ENCODE measurements at regions not wholly inside any gene's neighbourhood (a gene's known extent, or its start where the extent isn't known, plus 50 kb on each side); places are given as distances from the start of the nearest gene placed in this dataset.

GRCh38 chr12:14186193-14186502 lies 179.3 kb upstream of the ATF7IP start:
- H3K4me3 ChIP-seq (ENCODE audit: low read depth in 1 of 3, low read length in 3 of 3): no peak overlapping the region

GRCh38 chr12:14187002-14187401 lies 178.5 kb upstream of the ATF7IP start:
- Histone ChIP-seq H3K9ac (ENCODE audit: low read depth in 1 of 2, low read length in 2 of 2) (no peak overlapping the region), H3K27ac (ENCODE audit: low read depth in 1 of 2, low read length in 2 of 2) (no peak overlapping the region), H3K9me3 (ENCODE audit: control insufficient read depth in 4 of 4, low read length in 3 of 4) (no peaks in the 10 kb centered on the region), H3K36me3 (ENCODE audit: control insufficient read depth in 4 of 4, insufficient read depth in 3 of 4, low read depth in 1 of 4, low read length in 3 of 4) (no peaks in the 10 kb centered on the region), H3K27me3 (ENCODE audit: control insufficient read depth in 4 of 4, insufficient read depth in 4 of 4, low read length in 3 of 4) (peaks cover 0 to 3% (median 0%) of the 10 kb centered on the region in 4 donors), H3K4me3 (ENCODE audit: low read depth in 1 of 3, low read length in 3 of 3) (no peak overlapping the region), H3K4me1 (ENCODE audit: control insufficient read depth in 4 of 4, insufficient read depth in 4 of 4, low read length in 3 of 4) (no peaks in the 10 kb centered on the region)
- no peak for DNase-seq (ENCODE audit: low spot score)
- TF ChIP-seq SP1 (IDR thresholded peaks at IDR 0.05) (no peak), TAF1 (conservative IDR thresholded peaks at IDR 0.05) (no peak)
- 65% methylated on average over 5 of the region's 5 CpGs for whole genome bisulfite sequencing

More at GRCh38 chr12:14186193-14186502, 179.3 kb upstream of the ATF7IP start:
- WGBS: 23% methylated on average over 2 of the region's 2 CpGs
- H3K36me3 ChIP-seq (ENCODE audit: control insufficient read depth in 4 of 4, insufficient read depth in 3 of 4, low read depth in 1 of 4, low read length in 3 of 4): no peaks in the 10 kb centered on the region
- H3K27me3 ChIP-seq (ENCODE audit: control insufficient read depth in 4 of 4, insufficient read depth in 4 of 4, low read length in 3 of 4): peaks cover 0 to 3% (median 0%) of the 10 kb centered on the region in 4 donors
- H3K27ac ChIP-seq (ENCODE audit: low read depth in 1 of 2, low read length in 2 of 2): no peak overlapping the region
- H3K4me1 ChIP-seq (ENCODE audit: control insufficient read depth in 4 of 4, insufficient read depth in 4 of 4, low read length in 3 of 4): no peaks in the 10 kb centered on the region
- DNase-seq (ENCODE audit: low spot score): no peak
- H3K9me3 ChIP-seq (ENCODE audit: control insufficient read depth in 4 of 4, low read length in 3 of 4): no peaks in the 10 kb centered on the region
- TF ChIP-seq TAF1 (conservative IDR thresholded peaks at IDR 0.05): no peak
- TF ChIP-seq HNF4G (IDR thresholded peaks at IDR 0.05): no peak
- no peak for TF ChIP-seq MAX (IDR thresholded peaks at IDR 0.05)
- H3K9ac ChIP-seq (ENCODE audit: low read depth in 1 of 2, low read length in 2 of 2): no peak overlapping the region

GRCh38 chr12:14187966-14188365 lies 177.5 kb upstream of the ATF7IP start:
- Histone ChIP-seq H3K4me3 (ENCODE audit: low read depth in 1 of 3, low read length in 3 of 3) (no peak overlapping the region), H3K9ac (ENCODE audit: low read depth in 1 of 2, low read length in 2 of 2) (no peak overlapping the region), H3K9me3 (ENCODE audit: control insufficient read depth in 4 of 4, low read length in 3 of 4) (no peaks in the 10 kb centered on the region), H3K36me3 (ENCODE audit: control insufficient read depth in 4 of 4, insufficient read depth in 3 of 4, low read depth in 1 of 4, low read length in 3 of 4) (no peaks in the 10 kb centered on the region), H3K4me1 (ENCODE audit: control insufficient read depth in 4 of 4, insufficient read depth in 4 of 4, low read length in 3 of 4) (no peaks in the 10 kb centered on the region), H3K27ac (ENCODE audit: low read depth in 1 of 2, low read length in 2 of 2) (no peak overlapping the region), H3K27me3 (ENCODE audit: control insufficient read depth in 4 of 4, insufficient read depth in 4 of 4, low read length in 3 of 4) (peaks cover 0 to 3% (median 0%) of the 10 kb centered on the region in 4 donors)
- no peak for DNase-seq (ENCODE audit: low spot score)
- 83% methylated on average over 9 of the region's 9 CpGs for WGBS
- no peak for TF ChIP-seq FOXA1 (IDR thresholded peaks at IDR 0.05)
- TF ChIP-seq CTCF (IDR thresholded peaks at IDR 0.05; ENCODE audit: low read depth, low read length, missing input control): no peak
- no peak for TF ChIP-seq GABPA (IDR thresholded peaks at IDR 0.05 in 1 of 2, conservative IDR thresholded peaks at IDR 0.05 in 1 of 2)

- no peak for DNase-seq (ENCODE audit: low spot score)
- Histone ChIP-seq H3K4me3 (ENCODE audit: low read depth in 1 of 3, low read length in 3 of 3) (no peak overlapping the region), H3K27ac (ENCODE audit: low read depth in 1 of 2, low read length in 2 of 2) (no peak overlapping the region), H3K9ac (ENCODE audit: low read depth in 1 of 2, low read length in 2 of 2) (no peak overlapping the region), H3K27me3 (ENCODE audit: control insufficient read depth in 4 of 4, insufficient read depth in 4 of 4, low read length in 3 of 4) (peaks cover 0 to 3% (median 0%) of the 10 kb centered on the region in 4 donors), H3K9me3 (ENCODE audit: control insufficient read depth in 4 of 4, low read length in 3 of 4) (no peaks in the 10 kb centered on the region), H3K36me3 (ENCODE audit: control insufficient read depth in 4 of 4, insufficient read depth in 3 of 4, low read depth in 1 of 4, low read length in 3 of 4) (no peaks in the 10 kb centered on the region), H3K4me1 (ENCODE audit: control insufficient read depth in 4 of 4, insufficient read depth in 4 of 4, low read length in 3 of 4) (no peaks in the 10 kb centered on the region)
- 39% methylated on average over 2 of the region's 2 CpGs for WGBS
- TF ChIP-seq SP1 (IDR thresholded peaks at IDR 0.05) (no peak), JUND (IDR thresholded peaks at IDR 0.05) (no peak), MAX (IDR thresholded peaks at IDR 0.05) (no peak), FOXA2 (IDR thresholded peaks at IDR 0.05) (no peak), REST (IDR thresholded peaks at IDR 0.05) (no peak), ATF3 (IDR thresholded peaks at IDR 0.05) (no peak), CTCF (IDR thresholded peaks at IDR 0.05; ENCODE audit: low read depth, low read length, missing input control) (no peak), TAF1 (conservative IDR thresholded peaks at IDR 0.05) (no peak), NR2F2 (IDR thresholded peaks at IDR 0.05) (no peak), YY1 (IDR thresholded peaks at IDR 0.05) (no peak), EGR1 (IDR thresholded peaks at IDR 0.05; ENCODE audit: low read depth in 2 of 2) (no peak), FOXA1 (IDR thresholded peaks at IDR 0.05) (no peak), RXRA (IDR thresholded peaks at IDR 0.05) (no peak), HNF4A (conservative IDR thresholded peaks at IDR 0.05) (no peak), GABPA (IDR thresholded peaks at IDR 0.05 in 1 of 2, conservative IDR thresholded peaks at IDR 0.05 in 1 of 2) (no peak)
These were observed 176.7 kb upstream of the ATF7IP start for GRCh38 chr12:14188744-14189143.

Data from liver (tissue), 8 donors.